Chondrocyte (in vitro differentiated cells): ENCODE measurements at regions not wholly inside any gene's neighbourhood (a gene's known extent, or its start where the extent isn't known, plus 50 kb on each side); places are given as distances from the start of the nearest gene placed in this dataset.

Experiments
- DNase-seq: peaks from one replicate; pipeline ENCODE4 v3.0.0; 2021; ENCODE audit warnings: mixed read lengths, low spot score
- H3K27ac Mint-ChIP-seq: one replicate; pipeline ENCODE4 v1.8.0; 2021; ENCODE audit warnings: mild to moderate bottlenecking, moderate library complexity, mixed read lengths; ENCODE audit not compliant: unreplicated experiment
- H3K27me3 Mint-ChIP-seq: 2 replicates; pipeline ENCODE4 v1.8.0; 2021; ENCODE audit warnings: low read depth, mixed read lengths
- H3K36me3 Mint-ChIP-seq: 2 replicates; pipeline ENCODE4 v1.8.0; 2021; ENCODE audit warnings: low read depth, mixed read lengths
- H3K4me1 Mint-ChIP-seq: 2 replicates; pipeline ENCODE4 v1.8.0; 2021; ENCODE audit warnings: low read depth, mild to moderate bottlenecking, mixed read lengths
- H3K4me3 Mint-ChIP-seq: one replicate; pipeline ENCODE4 v1.8.0; 2021; ENCODE audit warnings: mild to moderate bottlenecking, moderate library complexity, mixed read lengths; ENCODE audit not compliant: unreplicated experiment
- H3K9me3 Mint-ChIP-seq: 2 replicates; pipeline ENCODE4 v1.8.0; 2021; ENCODE audit warnings: low read depth, mixed read lengths
- TF ChIP-seq, protein P1 (sequence below): fragments of 200-600 bp; sonication (generic); IDR thresholded peaks from 2 replicates; pipeline ENCODE4 v1.5.0; 2021; ENCODE audit warnings: antibody characterized with exemption, mild to moderate bottlenecking, moderate library complexity

DNA sequence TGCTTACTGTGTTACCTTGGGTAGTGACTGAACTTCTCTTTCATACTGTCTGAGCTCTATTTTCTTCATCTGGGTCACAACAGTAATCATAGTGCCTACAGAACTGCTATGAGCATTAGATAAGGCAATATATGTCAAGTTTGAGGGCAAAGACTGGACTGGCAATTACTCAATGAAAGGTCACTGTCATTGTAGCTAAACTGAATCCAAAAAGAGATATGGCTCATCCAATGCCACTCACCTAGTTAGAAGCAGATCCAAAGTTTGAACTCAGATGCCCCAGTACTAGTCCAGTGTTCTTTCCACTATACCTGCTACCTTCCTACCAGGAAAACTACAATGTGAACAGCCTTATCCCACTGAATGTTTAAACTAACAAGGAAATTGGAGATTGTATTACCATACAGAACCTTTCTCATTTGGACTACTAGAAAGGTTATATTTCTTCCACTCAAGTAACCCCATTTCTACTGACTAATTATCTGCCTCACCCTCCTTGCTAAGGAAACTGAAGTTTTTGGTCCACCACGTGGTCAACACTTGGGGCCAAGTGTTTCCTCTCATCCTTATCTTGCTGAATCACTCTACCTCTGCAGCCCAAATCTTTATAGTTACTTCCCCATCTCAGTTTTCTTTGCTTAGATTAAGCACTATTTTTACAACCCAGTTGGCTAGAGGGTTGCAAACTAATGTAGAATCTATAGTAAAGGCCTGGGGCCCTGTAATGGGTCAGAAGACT is 202.3 kb upstream of the LPP start:
- TF ChIP-seq, protein P1, sequence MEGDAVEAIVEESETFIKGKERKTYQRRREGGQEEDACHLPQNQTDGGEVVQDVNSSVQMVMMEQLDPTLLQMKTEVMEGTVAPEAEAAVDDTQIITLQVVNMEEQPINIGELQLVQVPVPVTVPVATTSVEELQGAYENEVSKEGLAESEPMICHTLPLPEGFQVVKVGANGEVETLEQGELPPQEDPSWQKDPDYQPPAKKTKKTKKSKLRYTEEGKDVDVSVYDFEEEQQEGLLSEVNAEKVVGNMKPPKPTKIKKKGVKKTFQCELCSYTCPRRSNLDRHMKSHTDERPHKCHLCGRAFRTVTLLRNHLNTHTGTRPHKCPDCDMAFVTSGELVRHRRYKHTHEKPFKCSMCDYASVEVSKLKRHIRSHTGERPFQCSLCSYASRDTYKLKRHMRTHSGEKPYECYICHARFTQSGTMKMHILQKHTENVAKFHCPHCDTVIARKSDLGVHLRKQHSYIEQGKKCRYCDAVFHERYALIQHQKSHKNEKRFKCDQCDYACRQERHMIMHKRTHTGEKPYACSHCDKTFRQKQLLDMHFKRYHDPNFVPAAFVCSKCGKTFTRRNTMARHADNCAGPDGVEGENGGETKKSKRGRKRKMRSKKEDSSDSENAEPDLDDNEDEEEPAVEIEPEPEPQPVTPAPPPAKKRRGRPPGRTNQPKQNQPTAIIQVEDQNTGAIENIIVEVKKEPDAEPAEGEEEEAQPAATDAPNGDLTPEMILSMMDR: no peak
- Mint-ChIP-seq H3K27ac (no peak overlapping the region), H3K36me3 (no peaks in the 10 kb centered on the region), H3K4me1 (peaks cover 15% of the 10 kb centered on the region), H3K9me3 (no peaks in the 10 kb centered on the region), H3K4me3 (no peak overlapping the region), H3K27me3 (no peaks in the 10 kb centered on the region)
- no peak for DNase-seq

DNA sequence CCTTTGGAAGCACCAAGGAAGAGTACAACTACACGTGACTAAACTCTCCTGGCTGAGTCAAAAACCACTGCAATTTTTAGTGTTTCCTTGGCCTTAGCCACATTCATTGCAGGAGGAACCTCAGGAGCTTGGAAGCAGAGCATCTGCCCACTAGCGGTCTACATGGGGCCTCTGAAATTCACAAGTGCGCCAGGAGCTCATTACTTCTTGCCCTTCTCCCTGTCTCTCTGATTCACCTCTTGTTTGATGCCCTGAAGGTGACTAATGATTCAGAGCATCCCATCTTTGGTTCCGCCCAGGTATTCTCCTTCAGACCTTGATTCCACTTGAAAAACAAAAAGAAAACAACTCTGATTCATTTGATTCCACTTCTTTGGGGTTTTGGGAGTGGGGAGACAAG is 201.1 kb upstream of the LPP start:
- H3K4me1 Mint-ChIP-seq: peaks cover 23% of the 10 kb centered on the region
- H3K27ac Mint-ChIP-seq: no peak overlapping the region
- no peaks in the 10 kb centered on the region for H3K27me3 Mint-ChIP-seq
- no peaks in the 10 kb centered on the region for H3K36me3 Mint-ChIP-seq
- TF ChIP-seq, protein P1: no peak
- DNase-seq: no peak
- no peaks in the 10 kb centered on the region for H3K9me3 Mint-ChIP-seq
- no peak overlapping the region for H3K4me3 Mint-ChIP-seq

DNA sequence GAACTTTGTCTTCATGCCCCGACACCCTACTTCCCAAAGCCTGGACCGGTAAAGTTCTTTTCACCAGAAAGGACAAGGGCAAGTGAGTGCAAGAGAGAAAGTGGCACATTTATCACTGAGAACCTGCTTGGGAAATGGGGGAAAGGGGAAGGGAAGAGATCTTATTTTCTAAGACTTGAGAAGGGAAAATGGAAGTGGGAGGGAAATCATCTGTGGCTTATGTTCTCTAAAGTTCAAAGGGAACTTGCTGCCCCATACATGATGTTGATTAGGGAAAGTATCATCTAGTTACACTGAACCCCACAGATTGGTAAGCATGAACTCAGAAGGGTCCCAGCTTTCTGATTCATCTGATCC is 199.5 kb upstream of the LPP start:
- Mint-ChIP-seq H3K27ac (no peak overlapping the region), H3K4me3 (no peak overlapping the region), H3K36me3 (no peaks in the 10 kb centered on the region), H3K27me3 (no peaks in the 10 kb centered on the region), H3K4me1 (peaks cover 23% of the 10 kb centered on the region), H3K9me3 (no peaks in the 10 kb centered on the region)
- DNase-seq: no peak
- TF ChIP-seq, protein P1: no peak

DNA sequence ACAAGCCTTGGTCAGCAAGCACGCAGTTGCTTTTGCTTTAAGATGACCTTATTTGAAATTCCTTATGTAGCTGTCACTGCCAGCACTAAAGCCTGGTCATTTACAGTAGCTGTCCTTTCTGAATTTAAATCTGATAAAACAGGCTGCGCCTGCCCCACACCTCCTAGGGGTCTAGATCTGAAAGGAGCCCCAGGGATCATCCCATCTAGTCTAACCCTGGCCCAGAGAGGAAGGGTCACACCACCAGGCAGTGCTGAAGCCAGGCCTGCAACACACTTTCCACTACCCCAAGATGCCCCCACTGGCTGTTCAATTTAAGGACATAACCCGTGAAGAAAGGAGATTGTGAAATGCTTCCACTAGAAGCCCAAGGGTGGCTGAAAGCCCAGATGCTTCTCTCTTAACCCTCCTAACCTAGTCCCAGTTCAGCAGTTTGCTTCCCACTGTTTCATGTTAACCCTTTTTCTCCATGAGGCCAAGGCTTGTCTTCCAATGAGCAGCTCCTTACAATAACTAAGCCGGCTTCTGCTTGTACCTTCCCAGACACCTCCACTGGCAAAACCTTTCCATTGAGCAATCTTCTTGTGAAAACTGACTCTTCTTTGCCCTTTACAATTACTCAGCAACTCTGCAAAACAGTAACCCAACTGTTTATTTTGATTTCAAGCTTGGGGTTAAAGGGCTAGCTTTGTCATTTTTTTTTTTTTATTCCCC is 198.9 kb upstream of the LPP start:
- Mint-ChIP-seq H3K4me1 (peaks cover 23% of the 10 kb centered on the region), H3K36me3 (no peaks in the 10 kb centered on the region), H3K4me3 (no peak overlapping the region), H3K27ac (peak overlapping the region; percentile 62), H3K27me3 (no peaks in the 10 kb centered on the region), H3K9me3 (no peaks in the 10 kb centered on the region)
- TF ChIP-seq, protein P1: no peak
- no peak for DNase-seq

DNA sequence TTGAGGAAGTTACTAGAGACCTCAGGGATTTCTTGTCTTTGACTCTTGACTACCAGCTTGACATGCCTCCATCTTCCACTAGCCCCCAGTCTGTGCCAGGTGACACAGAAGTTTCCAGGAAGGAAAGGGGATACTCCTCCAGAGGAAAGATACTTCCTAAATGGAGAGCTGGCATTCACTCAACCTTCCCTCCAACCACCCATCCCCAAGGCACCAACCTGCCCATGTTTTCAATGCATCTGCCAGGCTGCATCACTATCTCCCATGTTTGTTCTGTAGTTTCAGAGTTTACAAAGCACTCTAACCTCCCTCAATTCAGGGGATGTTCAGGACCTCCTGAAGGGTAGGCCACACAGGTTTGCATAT is 198.4 kb upstream of the LPP start:
- H3K4me3 Mint-ChIP-seq: no peak overlapping the region

More for the DNA sequence above, 198.4 kb upstream of the LPP start:
- no peak overlapping the region for H3K27ac Mint-ChIP-seq
- no peaks in the 10 kb centered on the region for H3K27me3 Mint-ChIP-seq
- H3K4me1 Mint-ChIP-seq: peaks cover 23% of the 10 kb centered on the region
- no peaks in the 10 kb centered on the region for H3K36me3 Mint-ChIP-seq
- DNase-seq: no peak
- TF ChIP-seq, protein P1: no peak
- no peaks in the 10 kb centered on the region for H3K9me3 Mint-ChIP-seq
